CD4-positive, alpha-beta T cell treated with Interleukin-2 at 100 ng/mL for 4 hours (primary cell): ENCODE measurements at regions not wholly inside any gene's neighbourhood (a gene's known extent, or its start where the extent isn't known, plus 50 kb on each side); places are given as distances from the start of the nearest gene placed in this dataset.
"Not testable (repeated sequence)": the region's sequence is repeated elsewhere in the genome, so short reads cannot be mapped to it uniquely, and the experiment has no call there.

Experiments
- DNase-seq: peaks from one replicate; pipeline ENCODE4 v3.0.0-alpha.2; 2020; ENCODE audit warnings: low spot score

- DNase-seq: no peak
Measured at GRCh38 chr17:73895157-73895556, 250.9 kb upstream of the SDK2 start.

- DNase-seq: no peak
Measured at GRCh38 chr17:73896966-73897365, 252.7 kb upstream of the SDK2 start.

GRCh38 chr17:73899839-73900238 is 255.6 kb upstream of the SDK2 start:
- DNase-seq: no peak

- DNase-seq: no peak
Measured at GRCh38 chr17:73900516-73900915, 256.3 kb upstream of the SDK2 start.

- no peak for DNase-seq
Measured at GRCh38 chr17:73901249-73901648, 257.0 kb upstream of the SDK2 start.

- no peak for DNase-seq
Measured at GRCh38 chr17:73901661-73902415, 257.6 kb upstream of the SDK2 start.

- DNase-seq: no peak
Measured at GRCh38 chr17:73902416-73903181, 258.4 kb upstream of the SDK2 start.

GRCh38 chr17:73906896-73907870 is 262.9 kb upstream of the SDK2 start:
- no peak for DNase-seq

GRCh38 chr17:73909186-73909585 is 264.9 kb upstream of the SDK2 start:
- no peak for DNase-seq

GRCh38 chr17:73910206-73910605 is 266.0 kb upstream of the SDK2 start:
- no peak for DNase-seq

GRCh38 chr17:73910821-73911515 is 266.7 kb upstream of the SDK2 start:
- no peak for DNase-seq

GRCh38 chr17:73911726-73912372 is 267.6 kb upstream of the SDK2 start:
- no peak for DNase-seq

GRCh38 chr17:73912373-73912746 is 268.1 kb upstream of the SDK2 start:
- DNase-seq: no peak

GRCh38 chr17:73914536-73915274 is 270.5 kb upstream of the SDK2 start:
- no peak for DNase-seq

- not testable (repeated sequence) for DNase-seq
Measured at GRCh38 chr17:73919033-73919432, 274.8 kb upstream of the SDK2 start.

- no peak for DNase-seq
Measured at GRCh38 chr17:73921306-73921705, 277.1 kb upstream of the SDK2 start.

GRCh38 chr17:73924114-73924908 is 279.2 kb upstream of the RPL38 start:
- no peak for DNase-seq

- no peak for DNase-seq
Measured at GRCh38 chr17:73924909-73925186, 278.6 kb upstream of the RPL38 start.

GRCh38 chr17:73929860-73930430 is 273.5 kb upstream of the RPL38 start:
- no peak for DNase-seq
